NB4 (cell line): ENCODE measurements at regions not wholly inside any gene's neighbourhood (a gene's known extent, or its start where the extent isn't known, plus 50 kb on each side); places are given as distances from the start of the nearest gene placed in this dataset.

ENCODE experiments used
- CTCF ChIP-seq: IDR thresholded peaks from one replicate; pipeline ENCODE4 v1.5.1; 2012; ENCODE audit warnings: low read depth, low read length
- MAX ChIP-seq: IDR thresholded peaks from 2 replicates; pipeline ENCODE4 v1.6.1; 2011; ENCODE audit warnings: low read depth, low read length
- MYC ChIP-seq: IDR thresholded peaks from 2 replicates; pipeline ENCODE4 v1.6.1; 2011; ENCODE audit warnings: low read depth, low read length
- POLR2A ChIP-seq: IDR thresholded peaks from 2 replicates; pipeline ENCODE4 v1.6.1; 2011; ENCODE audit warnings: mild to moderate bottlenecking; ENCODE audit not compliant: insufficient read length; ENCODE audit errors: extremely low read depth

- TF ChIP-seq CTCF (no peak), MAX (no peak), POLR2A (no peak), MYC (no peak)
These were observed 199.1 kb upstream of the BTBD3 start for GRCh38 chr20:11718474-11719094.
